NCI-H2107 treated with DMSO at 0.1 percent for 48 hours (cell line): ENCODE measurements at regions not wholly inside any gene's neighbourhood (a gene's known extent, or its start where the extent isn't known, plus 50 kb on each side); places are given as distances from the start of the nearest gene placed in this dataset.
"Not testable (repeated sequence)": the region's sequence is repeated elsewhere in the genome, so short reads cannot be mapped to it uniquely, and the experiment has no call there.

Experiments
- DNase-seq: peaks from one replicate; lab custom pipeline; 2025; ENCODE audit not compliant: unreplicated experiment; lab: John Stamatoyannopoulos, UW

GRCh38 chr2:175777337-175777736, 224.7 kb downstream of the LNPK start:
- DNase-seq, result not testable (repeated sequence)

GRCh38 chr2:175769200-175769599, 232.9 kb downstream of the LNPK start:
- DNase-seq, result no peak

- DNase-seq, result no peak
Measured at GRCh38 chr2:175766880-175767279, 235.2 kb downstream of the LNPK start.

GRCh38 chr2:175755656-175756386, 246.2 kb downstream of the LNPK start:
- no peak for DNase-seq

GRCh38 chr2:175755169-175755568, 246.9 kb downstream of the LNPK start:
- no peak for DNase-seq

GRCh38 chr2:175750195-175750594, 251.9 kb downstream of the LNPK start:
- no peak for DNase-seq

GRCh38 chr2:175745911-175746310, 256.2 kb downstream of the LNPK start:
- no peak for DNase-seq

GRCh38 chr2:175744000-175744399, 258.1 kb downstream of the LNPK start:
- no peak for DNase-seq

GRCh38 chr2:175743011-175743410, 259.1 kb downstream of the LNPK start:
- no peak for DNase-seq

- DNase-seq, result no peak
Measured at GRCh38 chr2:175742367-175742766, 259.7 kb downstream of the LNPK start.

GRCh38 chr2:175741164-175741563, 260.9 kb downstream of the LNPK start:
- DNase-seq, result no peak

- no peak for DNase-seq
Measured at GRCh38 chr2:175737722-175738361, 264.2 kb downstream of the LNPK start.

- DNase-seq, result peak; percentile 17
Measured at GRCh38 chr2:175734686-175735085, 267.4 kb downstream of the LNPK start.

GRCh38 chr2:175732531-175732930, 269.5 kb downstream of the LNPK start:
- DNase-seq, result no peak

- no peak for DNase-seq
Measured at GRCh38 chr2:175730050-175730449, 272.0 kb downstream of the LNPK start.

GRCh38 chr2:175729049-175729706, 272.9 kb downstream of the LNPK start:
- no peak for DNase-seq

GRCh38 chr2:175728032-175728431, 274.0 kb downstream of the LNPK start:
- no peak for DNase-seq

- no peak for DNase-seq
Measured at GRCh38 chr2:175726223-175726622, 275.8 kb downstream of the LNPK start.

GRCh38 chr2:175709248-175709647, 292.8 kb downstream of the LNPK start:
- no peak for DNase-seq

GRCh38 chr2:175707322-175707721, 294.7 kb downstream of the LNPK start:
- no peak for DNase-seq

GRCh38 chr2:175704568-175704967, 297.5 kb downstream of the LNPK start:
- DNase-seq, result not testable (repeated sequence)

- DNase-seq, result no peak
Measured at GRCh38 chr2:175698061-175698460, 304.0 kb downstream of the LNPK start.
